Transverse colon (tissue), 4 donors: ENCODE measurements at regions not wholly inside any gene's neighbourhood (a gene's known extent, or its start where the extent isn't known, plus 50 kb on each side); places are given as distances from the start of the nearest gene placed in this dataset.

Source experiments
- POLR2A ChIP-seq: fragments of 450-650 bp; IDR thresholded peaks from one replicate; pipeline ENCODE4 v1.6.1; 2016; ENCODE audit warnings: antibody characterized with exemption, mild to moderate bottlenecking, moderate library complexity
- POLR2AphosphoS5 ChIP-seq, 3 donors: sonication (generic); formaldehyde crosslinking; IDR thresholded peaks; one replicate each; pipeline ENCODE4 v1.6.1; 2016; ENCODE audit warnings: antibody characterized with exemption in 3 of 3
- TF ChIP-seq, protein P1 (sequence below), 5 experiments: fragments of 200-600 bp in 3 of 5; fragments of 450-650 bp in 2 of 5; sonication (generic) in 3 of 5; IDR thresholded peaks; 1 replicate in 2 of 5; 2 replicates in 3 of 5; pipeline ENCODE4 v1.5.1; 2016 to 2017; ENCODE audit warnings: antibody characterized with exemption in 5 of 5, inconsistent platforms in 3 of 5, mild to moderate bottlenecking in 2 of 5, moderate library complexity in 1 of 5

DNA sequence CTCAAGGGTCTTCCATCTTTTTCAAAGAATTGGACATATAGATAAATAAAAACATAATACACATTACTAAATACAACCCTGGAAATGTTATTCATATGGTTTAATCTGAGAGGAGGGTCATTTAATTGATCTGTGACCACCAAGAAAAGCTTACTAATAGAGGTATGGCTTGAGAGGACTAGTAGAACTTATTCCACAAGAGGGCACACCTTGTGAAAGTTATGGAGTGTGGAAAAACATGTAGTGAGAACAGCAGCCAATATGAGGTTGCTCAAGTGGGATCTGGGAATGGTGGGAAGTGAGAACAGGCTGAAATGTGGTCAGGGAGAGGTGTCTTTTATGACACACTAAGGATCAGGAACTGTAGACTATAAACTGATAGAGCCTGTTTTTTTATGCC lies 973.5 kb upstream of the B3GALT2 start:
- TF ChIP-seq, protein P1, sequence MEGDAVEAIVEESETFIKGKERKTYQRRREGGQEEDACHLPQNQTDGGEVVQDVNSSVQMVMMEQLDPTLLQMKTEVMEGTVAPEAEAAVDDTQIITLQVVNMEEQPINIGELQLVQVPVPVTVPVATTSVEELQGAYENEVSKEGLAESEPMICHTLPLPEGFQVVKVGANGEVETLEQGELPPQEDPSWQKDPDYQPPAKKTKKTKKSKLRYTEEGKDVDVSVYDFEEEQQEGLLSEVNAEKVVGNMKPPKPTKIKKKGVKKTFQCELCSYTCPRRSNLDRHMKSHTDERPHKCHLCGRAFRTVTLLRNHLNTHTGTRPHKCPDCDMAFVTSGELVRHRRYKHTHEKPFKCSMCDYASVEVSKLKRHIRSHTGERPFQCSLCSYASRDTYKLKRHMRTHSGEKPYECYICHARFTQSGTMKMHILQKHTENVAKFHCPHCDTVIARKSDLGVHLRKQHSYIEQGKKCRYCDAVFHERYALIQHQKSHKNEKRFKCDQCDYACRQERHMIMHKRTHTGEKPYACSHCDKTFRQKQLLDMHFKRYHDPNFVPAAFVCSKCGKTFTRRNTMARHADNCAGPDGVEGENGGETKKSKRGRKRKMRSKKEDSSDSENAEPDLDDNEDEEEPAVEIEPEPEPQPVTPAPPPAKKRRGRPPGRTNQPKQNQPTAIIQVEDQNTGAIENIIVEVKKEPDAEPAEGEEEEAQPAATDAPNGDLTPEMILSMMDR (IDR thresholded peaks at IDR 0.05), result no peak
- TF ChIP-seq POLR2AphosphoS5 (IDR thresholded peaks at IDR 0.05) (no peak), POLR2A (no peak)
